ENCODE measurements at regions not wholly inside any gene's neighbourhood (a gene's known extent, or its start where the extent isn't known, plus 50 kb on each side); places are given as distances from the start of the nearest gene placed in this dataset.

GRCh38 chrX:39168609-39169008 lies 367.4 kb downstream of the MID1IP1 start:
- Histone ChIP-seq H3F3A (ENCODE audit: insufficient read depth) (no peaks in the 10 kb centered on the region), H3K4me3 (ENCODE audit: insufficient read depth, low read length, poor library complexity, severe bottlenecking) (no peak overlapping the region), H3K27ac (ENCODE audit: low read depth, low read length) (no peak overlapping the region), H4K20me1 (ENCODE audit: low read depth, low read length) (no peaks in the 10 kb centered on the region), H2AFZ (ENCODE audit: low read depth, low read length, severe bottlenecking) (no peak overlapping the region), H3K4me2 (ENCODE audit: low read depth, low read length, poor library complexity, severe bottlenecking) (no peak overlapping the region), H3K9me2 (replicated peaks; ENCODE audit: insufficient read depth, low read length) (no peaks in the 10 kb centered on the region), H3K36me3 (ENCODE audit: low read length) (no peaks in the 10 kb centered on the region), H3K9ac (ENCODE audit: low read length) (no peak overlapping the region), H3K9me3 (ENCODE audit: insufficient read depth, low read length) (no peaks in the 10 kb centered on the region), H3K27me3 (ENCODE audit: low read length) (no peaks in the 10 kb centered on the region), H3K79me2 (ENCODE audit: insufficient read depth, low read length) (no peaks in the 10 kb centered on the region)
- no peak for TF ChIP-seq CTCF (IDR thresholded peaks at IDR 0.05; ENCODE audit: insufficient read depth, low read length, poor library complexity, severe bottlenecking)
- no peak for TF ChIP-seq EZH2phosphoT487 (conservative IDR thresholded peaks at IDR 0.05; ENCODE audit: low read length)

GRCh38 chrX:39169976-39170375 lies 368.7 kb downstream of the MID1IP1 start:
- no peak overlapping the region for H3K4me2 ChIP-seq (ENCODE audit: low read depth, low read length, poor library complexity, severe bottlenecking)
- TF ChIP-seq CTCF (IDR thresholded peaks at IDR 0.05; ENCODE audit: insufficient read depth, low read length, poor library complexity, severe bottlenecking) (no peak), EZH2phosphoT487 (conservative IDR thresholded peaks at IDR 0.05; ENCODE audit: low read length) (no peak)
- no peaks in the 10 kb centered on the region for H3K9me2 ChIP-seq (replicated peaks; ENCODE audit: insufficient read depth, low read length)

GRCh38 chrX:39170464-39170863 lies 369.2 kb downstream of the MID1IP1 start:
- no peak overlapping the region for H3K4me3 ChIP-seq (ENCODE audit: insufficient read depth, low read length, poor library complexity, severe bottlenecking)
- H3K79me2 ChIP-seq (ENCODE audit: insufficient read depth, low read length), result no peaks in the 10 kb centered on the region
- no peaks in the 10 kb centered on the region for H3K27me3 ChIP-seq (ENCODE audit: low read length)
- no peaks in the 10 kb centered on the region for H3F3A ChIP-seq (ENCODE audit: insufficient read depth)
- no peak overlapping the region for H3K9ac ChIP-seq (ENCODE audit: low read length)
- H3K9me3 ChIP-seq (ENCODE audit: insufficient read depth, low read length), result no peaks in the 10 kb centered on the region
- no peaks in the 10 kb centered on the region for H3K9me2 ChIP-seq (replicated peaks; ENCODE audit: insufficient read depth, low read length)
- H2AFZ ChIP-seq (ENCODE audit: low read depth, low read length, severe bottlenecking), result no peak overlapping the region
- H3K36me3 ChIP-seq (ENCODE audit: low read length), result no peaks in the 10 kb centered on the region
- H4K20me1 ChIP-seq (ENCODE audit: low read depth, low read length), result no peaks in the 10 kb centered on the region
- TF ChIP-seq CTCF (IDR thresholded peaks at IDR 0.05; ENCODE audit: insufficient read depth, low read length, poor library complexity, severe bottlenecking), result no peak
- no peak for TF ChIP-seq EZH2phosphoT487 (conservative IDR thresholded peaks at IDR 0.05; ENCODE audit: low read length)
- no peak overlapping the region for H3K27ac ChIP-seq (ENCODE audit: low read depth, low read length)
- no peak overlapping the region for H3K4me2 ChIP-seq (ENCODE audit: low read depth, low read length, poor library complexity, severe bottlenecking)

More at GRCh38 chrX:39169976-39170375, 368.7 kb downstream of the MID1IP1 start:
- no peaks in the 10 kb centered on the region for H3K9me3 ChIP-seq (ENCODE audit: insufficient read depth, low read length)
- H3K27ac ChIP-seq (ENCODE audit: low read depth, low read length), result no peak overlapping the region
- H3F3A ChIP-seq (ENCODE audit: insufficient read depth), result no peaks in the 10 kb centered on the region
- H3K36me3 ChIP-seq (ENCODE audit: low read length), result no peaks in the 10 kb centered on the region
- H3K9ac ChIP-seq (ENCODE audit: low read length), result no peak overlapping the region
- H3K27me3 ChIP-seq (ENCODE audit: low read length), result no peaks in the 10 kb centered on the region
- H2AFZ ChIP-seq (ENCODE audit: low read depth, low read length, severe bottlenecking), result no peak overlapping the region
- H4K20me1 ChIP-seq (ENCODE audit: low read depth, low read length), result no peaks in the 10 kb centered on the region
- no peaks in the 10 kb centered on the region for H3K79me2 ChIP-seq (ENCODE audit: insufficient read depth, low read length)
- H3K4me3 ChIP-seq (ENCODE audit: insufficient read depth, low read length, poor library complexity, severe bottlenecking), result no peak overlapping the region
